ENCODE measurements at regions not wholly inside any gene's neighbourhood (a gene's known extent, or its start where the extent isn't known, plus 50 kb on each side); places are given as distances from the start of the nearest gene placed in this dataset.

DNA sequence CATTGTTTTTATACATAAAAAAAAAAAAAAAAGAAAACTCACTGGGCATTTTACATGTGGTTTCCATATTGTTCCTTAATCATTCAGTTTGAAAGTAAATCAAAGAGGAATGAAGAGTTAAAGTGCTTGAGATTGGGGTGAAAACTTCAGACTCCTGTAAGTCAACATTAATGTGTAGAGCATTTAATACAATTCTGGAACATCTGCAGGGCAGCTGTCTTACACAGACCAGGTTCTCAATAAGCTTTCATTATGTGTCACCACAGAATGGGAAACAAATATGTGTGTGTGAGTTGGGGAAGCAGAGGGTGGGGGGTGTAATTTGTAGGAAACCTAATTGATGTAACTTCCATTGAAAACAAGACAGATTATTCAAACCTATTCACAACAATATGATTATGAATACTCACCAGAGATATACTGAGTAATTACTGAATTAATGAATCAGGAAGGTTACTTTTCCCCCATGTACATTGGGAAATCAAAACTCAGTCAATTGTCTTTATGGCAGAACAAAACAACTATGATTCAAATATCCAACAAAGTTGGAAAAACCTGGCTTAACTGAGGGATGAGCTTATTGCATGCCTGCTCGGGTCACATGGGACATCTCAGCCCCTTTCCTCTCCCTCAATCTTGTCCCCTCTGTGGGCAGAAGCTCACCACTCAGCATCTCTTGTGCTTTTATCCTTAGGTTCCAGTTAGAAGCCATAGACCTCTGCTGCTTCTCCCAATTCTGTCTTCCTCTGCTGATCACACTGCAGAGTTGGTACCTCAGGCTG lies 281.2 kb upstream of the THBS1 start:
- no peak overlapping the region for H3K27ac ChIP-seq (ENCODE audit: low read length)
- in situ Hi-C loops (cut with HindIII; ENCODE audit: low pct_unique_long_range_greater_than_20kb, low sequenced_read_pairs) (no loop called here), intact Hi-C loops (cut with micrococcal nuclease; ENCODE audit: unreplicated experiment) (loop anchor here (10.0 kb wide), 1 partner anchor 55 kb away; no protein-coding TSS in a partner anchor)
- TF ChIP-seq, protein P1, sequence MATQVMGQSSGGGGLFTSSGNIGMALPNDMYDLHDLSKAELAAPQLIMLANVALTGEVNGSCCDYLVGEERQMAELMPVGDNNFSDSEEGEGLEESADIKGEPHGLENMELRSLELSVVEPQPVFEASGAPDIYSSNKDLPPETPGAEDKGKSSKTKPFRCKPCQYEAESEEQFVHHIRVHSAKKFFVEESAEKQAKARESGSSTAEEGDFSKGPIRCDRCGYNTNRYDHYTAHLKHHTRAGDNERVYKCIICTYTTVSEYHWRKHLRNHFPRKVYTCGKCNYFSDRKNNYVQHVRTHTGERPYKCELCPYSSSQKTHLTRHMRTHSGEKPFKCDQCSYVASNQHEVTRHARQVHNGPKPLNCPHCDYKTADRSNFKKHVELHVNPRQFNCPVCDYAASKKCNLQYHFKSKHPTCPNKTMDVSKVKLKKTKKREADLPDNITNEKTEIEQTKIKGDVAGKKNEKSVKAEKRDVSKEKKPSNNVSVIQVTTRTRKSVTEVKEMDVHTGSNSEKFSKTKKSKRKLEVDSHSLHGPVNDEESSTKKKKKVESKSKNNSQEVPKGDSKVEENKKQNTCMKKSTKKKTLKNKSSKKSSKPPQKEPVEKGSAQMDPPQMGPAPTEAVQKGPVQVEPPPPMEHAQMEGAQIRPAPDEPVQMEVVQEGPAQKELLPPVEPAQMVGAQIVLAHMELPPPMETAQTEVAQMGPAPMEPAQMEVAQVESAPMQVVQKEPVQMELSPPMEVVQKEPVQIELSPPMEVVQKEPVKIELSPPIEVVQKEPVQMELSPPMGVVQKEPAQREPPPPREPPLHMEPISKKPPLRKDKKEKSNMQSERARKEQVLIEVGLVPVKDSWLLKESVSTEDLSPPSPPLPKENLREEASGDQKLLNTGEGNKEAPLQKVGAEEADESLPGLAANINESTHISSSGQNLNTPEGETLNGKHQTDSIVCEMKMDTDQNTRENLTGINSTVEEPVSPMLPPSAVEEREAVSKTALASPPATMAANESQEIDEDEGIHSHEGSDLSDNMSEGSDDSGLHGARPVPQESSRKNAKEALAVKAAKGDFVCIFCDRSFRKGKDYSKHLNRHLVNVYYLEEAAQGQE (IDR thresholded peaks at IDR 0.05; ENCODE audit: insufficient read depth in 1 of 2, low read depth in 2 of 2, low read length in 1 of 2), result no peak
- TF ChIP-seq, protein P2, sequence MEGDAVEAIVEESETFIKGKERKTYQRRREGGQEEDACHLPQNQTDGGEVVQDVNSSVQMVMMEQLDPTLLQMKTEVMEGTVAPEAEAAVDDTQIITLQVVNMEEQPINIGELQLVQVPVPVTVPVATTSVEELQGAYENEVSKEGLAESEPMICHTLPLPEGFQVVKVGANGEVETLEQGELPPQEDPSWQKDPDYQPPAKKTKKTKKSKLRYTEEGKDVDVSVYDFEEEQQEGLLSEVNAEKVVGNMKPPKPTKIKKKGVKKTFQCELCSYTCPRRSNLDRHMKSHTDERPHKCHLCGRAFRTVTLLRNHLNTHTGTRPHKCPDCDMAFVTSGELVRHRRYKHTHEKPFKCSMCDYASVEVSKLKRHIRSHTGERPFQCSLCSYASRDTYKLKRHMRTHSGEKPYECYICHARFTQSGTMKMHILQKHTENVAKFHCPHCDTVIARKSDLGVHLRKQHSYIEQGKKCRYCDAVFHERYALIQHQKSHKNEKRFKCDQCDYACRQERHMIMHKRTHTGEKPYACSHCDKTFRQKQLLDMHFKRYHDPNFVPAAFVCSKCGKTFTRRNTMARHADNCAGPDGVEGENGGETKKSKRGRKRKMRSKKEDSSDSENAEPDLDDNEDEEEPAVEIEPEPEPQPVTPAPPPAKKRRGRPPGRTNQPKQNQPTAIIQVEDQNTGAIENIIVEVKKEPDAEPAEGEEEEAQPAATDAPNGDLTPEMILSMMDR (IDR thresholded peaks at IDR 0.05), result no peak
- TF ChIP-seq SIN3A (IDR thresholded peaks at IDR 0.05; ENCODE audit: borderline replicate concordance, insufficient read depth, low read depth, low read length) (no peak), POLR2AphosphoS5 (IDR thresholded peaks at IDR 0.05; ENCODE audit: low read depth, low read length) (no peak), TCF7L2 (IDR thresholded peaks at IDR 0.05; ENCODE audit: low read depth, low read length) (no peak)
- H3K27me3 ChIP-seq (ENCODE audit: control insufficient read depth, insufficient read depth, low read length), result no peaks in the 10 kb centered on the region
- CTCF ChIA-PET, result no interaction called here
- no peak overlapping the region for H3K4me3 ChIP-seq (ENCODE audit: low read depth in 2 of 2, low read length in 2 of 2)
- no peaks in the 10 kb centered on the region for H3K4me1 ChIP-seq (ENCODE audit: control insufficient read depth, insufficient read depth, low read length)
- H3K36me3 ChIP-seq (ENCODE audit: control insufficient read depth, insufficient read depth, low read length), result no peaks in the 10 kb centered on the region
- no TSS peak for BruUV-seq (replicated peaks)
- H3K9me3 ChIP-seq (ENCODE audit: control insufficient read depth, insufficient read depth, low read depth, low read length), result no peaks in the 10 kb centered on the region
- DNase-seq (ENCODE audit: low read depth, low spot score) (no peak), ATAC-seq (no peak)
- POLR2A ChIA-PET, result no interaction called here

DNA sequence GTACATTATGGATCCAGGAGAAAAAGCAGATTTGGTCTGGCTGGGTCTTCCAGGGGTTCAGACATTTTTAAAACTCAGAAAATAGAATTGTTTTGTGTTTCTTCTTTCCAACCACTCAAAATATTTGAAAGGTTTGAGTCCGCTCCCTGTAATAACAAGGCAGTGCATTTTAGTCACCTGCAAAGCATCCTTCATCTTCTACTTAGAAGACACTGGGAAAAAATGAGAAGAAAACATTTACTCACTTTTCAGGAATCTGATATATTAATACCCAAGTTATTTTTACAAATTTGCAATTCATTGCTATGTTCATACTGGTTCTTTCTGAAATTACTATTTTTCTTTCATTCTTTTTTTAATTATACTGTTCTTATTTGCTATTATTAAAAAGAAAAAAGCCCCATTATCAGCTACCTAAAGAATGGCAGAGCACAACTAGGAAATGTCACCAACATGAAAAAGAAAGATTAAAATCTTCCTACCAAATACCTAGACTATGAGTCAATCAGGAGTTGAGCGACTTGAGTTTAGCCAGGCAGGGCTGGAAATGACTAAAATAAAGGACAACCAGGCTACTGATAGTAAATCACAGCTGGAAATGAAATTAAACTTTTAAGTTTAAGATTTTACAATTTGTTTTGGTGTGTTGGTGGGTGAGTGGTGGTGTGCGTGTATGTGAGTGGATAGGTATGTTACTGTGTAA lies 280.3 kb upstream of the THBS1 start:
- H3K27ac ChIP-seq (ENCODE audit: low read length), result no peak overlapping the region
- H3K4me3 ChIP-seq (ENCODE audit: low read depth in 2 of 2, low read length in 2 of 2), result no peak overlapping the region
- in situ Hi-C loops (cut with HindIII; ENCODE audit: low pct_unique_long_range_greater_than_20kb, low sequenced_read_pairs), result no loop called here
- TF ChIP-seq POLR2AphosphoS5 (IDR thresholded peaks at IDR 0.05; ENCODE audit: low read depth, low read length) (no peak), SIN3A (IDR thresholded peaks at IDR 0.05; ENCODE audit: borderline replicate concordance, insufficient read depth, low read depth, low read length) (no peak), TCF7L2 (IDR thresholded peaks at IDR 0.05; ENCODE audit: low read depth, low read length) (no peak)
- TF ChIP-seq, protein P2 (IDR thresholded peaks at IDR 0.05), result no peak
- TF ChIP-seq, protein P1 (IDR thresholded peaks at IDR 0.05; ENCODE audit: insufficient read depth in 1 of 2, low read depth in 2 of 2, low read length in 1 of 2), result no peak
- no TSS peak for BruUV-seq (replicated peaks)
- H3K27me3 ChIP-seq (ENCODE audit: control insufficient read depth, insufficient read depth, low read length), result no peaks in the 10 kb centered on the region
- no peaks in the 10 kb centered on the region for H3K36me3 ChIP-seq (ENCODE audit: control insufficient read depth, insufficient read depth, low read length)
- H3K9me3 ChIP-seq (ENCODE audit: control insufficient read depth, insufficient read depth, low read depth, low read length), result no peaks in the 10 kb centered on the region
- CTCF ChIA-PET, result no interaction called here
- ATAC-seq (no peak), DNase-seq (ENCODE audit: low read depth, low spot score) (no peak)
- POLR2A ChIA-PET, result no interaction called here
- H3K4me1 ChIP-seq (ENCODE audit: control insufficient read depth, insufficient read depth, low read length), result no peaks in the 10 kb centered on the region
- intact Hi-C loops (cut with micrococcal nuclease; ENCODE audit: unreplicated experiment), result no loop called here

All from Panc1 (cell line).